Astrocyte (in vitro differentiated cells and primary cell): ENCODE measurements at regions not wholly inside any gene's neighbourhood (a gene's known extent, or its start where the extent isn't known, plus 50 kb on each side); places are given as distances from the start of the nearest gene placed in this dataset.

ENCODE experiments used
- DNase-seq: peaks from one replicate; pipeline ENCODE4 v3.0.0-alpha.2; 2010; ENCODE audit warnings: low read depth
- FAIRE-seq: peaks from 2 replicates; lab custom pipeline; 2011; peaks lifted over from hg19 to GRCh38; lab: Jason Lieb, UNC
- H2AFZ ChIP-seq: 2 replicates; pipeline ENCODE4 v1.6.0; 2012; ENCODE audit warnings: low read depth, low read length, inconsistent platforms
- H3K27ac ChIP-seq: 2 replicates; pipeline ENCODE4 v1.5.1; 2011; ENCODE audit warnings: low read depth, low read length, inconsistent platforms
- H3K27me3 ChIP-seq: 2 replicates; pipeline ENCODE4 v1.6.0; 2011; ENCODE audit warnings: low read length, inconsistent platforms; ENCODE audit not compliant: insufficient read depth
- H3K36me3 ChIP-seq: 2 replicates; pipeline ENCODE4 v1.5.1; 2011; ENCODE audit warnings: low read length, inconsistent platforms; ENCODE audit not compliant: insufficient read depth
- H3K4me1 ChIP-seq: 2 replicates; pipeline ENCODE4 v1.5.1; 2011; ENCODE audit warnings: low read length, inconsistent platforms; ENCODE audit not compliant: insufficient read depth
- H3K4me2 ChIP-seq: 2 replicates; pipeline ENCODE4 v1.6.0; 2012; ENCODE audit warnings: low read length, inconsistent platforms
- H3K4me3 ChIP-seq: 2 replicates; pipeline ENCODE4 v1.5.1; 2011; ENCODE audit warnings: low read depth, mild to moderate bottlenecking, low read length, inconsistent platforms; ENCODE audit not compliant: insufficient read depth
- H3K79me2 ChIP-seq: 2 replicates; pipeline ENCODE4 v1.6.0; 2012; ENCODE audit warnings: mild to moderate bottlenecking, low read length, inconsistent platforms; ENCODE audit not compliant: insufficient read depth
- H3K9ac ChIP-seq: 2 replicates; pipeline ENCODE4 v1.6.0; 2012; ENCODE audit warnings: mild to moderate bottlenecking, low read length, inconsistent platforms
- H3K9me3 ChIP-seq: 2 replicates; pipeline ENCODE4 v1.5.1; 2012; ENCODE audit warnings: low read depth, mild to moderate bottlenecking, low read length, inconsistent platforms; ENCODE audit not compliant: insufficient read depth
- H4K20me1 ChIP-seq: 2 replicates; pipeline ENCODE4 v1.6.0; 2012; ENCODE audit warnings: low read length, inconsistent platforms; ENCODE audit not compliant: insufficient read depth
- H3K27ac Mint-ChIP-seq: one replicate; pipeline ENCODE4 v1.8.0; 2021; ENCODE audit warnings: mild to moderate bottlenecking, mixed read lengths; ENCODE audit not compliant: unreplicated experiment
- H3K27me3 Mint-ChIP-seq: one replicate; pipeline ENCODE4 v1.8.0; 2021; ENCODE audit warnings: low read depth, mixed read lengths; ENCODE audit not compliant: unreplicated experiment
- H3K36me3 Mint-ChIP-seq: one replicate; pipeline ENCODE4 v1.8.0; 2021; ENCODE audit warnings: low read depth, mixed read lengths; ENCODE audit not compliant: unreplicated experiment
- H3K4me1 Mint-ChIP-seq: one replicate; pipeline ENCODE4 v1.8.0; 2021; ENCODE audit warnings: low read depth, mixed read lengths; ENCODE audit not compliant: unreplicated experiment
- H3K4me3 Mint-ChIP-seq: one replicate; pipeline ENCODE4 v1.8.0; 2021; ENCODE audit warnings: mild to moderate bottlenecking, moderate library complexity, mixed read lengths; ENCODE audit not compliant: unreplicated experiment
- H3K9me3 Mint-ChIP-seq: one replicate; pipeline ENCODE4 v1.8.0; 2021; ENCODE audit warnings: mild to moderate bottlenecking, mixed read lengths; ENCODE audit not compliant: unreplicated experiment
- EZH2 ChIP-seq: IDR thresholded peaks from 2 replicates; pipeline ENCODE4 v1.6.1; 2012; ENCODE audit warnings: mild to moderate bottlenecking, low read length, inconsistent platforms; ENCODE audit not compliant: insufficient read depth
- TF ChIP-seq, protein P1 (sequence below): IDR thresholded peaks from 2 replicates; pipeline ENCODE4 v1.5.1; 2011; ENCODE audit warnings: low read depth, mild to moderate bottlenecking, inconsistent platforms, low read length, moderate library complexity; ENCODE audit not compliant: insufficient read depth

DNA sequence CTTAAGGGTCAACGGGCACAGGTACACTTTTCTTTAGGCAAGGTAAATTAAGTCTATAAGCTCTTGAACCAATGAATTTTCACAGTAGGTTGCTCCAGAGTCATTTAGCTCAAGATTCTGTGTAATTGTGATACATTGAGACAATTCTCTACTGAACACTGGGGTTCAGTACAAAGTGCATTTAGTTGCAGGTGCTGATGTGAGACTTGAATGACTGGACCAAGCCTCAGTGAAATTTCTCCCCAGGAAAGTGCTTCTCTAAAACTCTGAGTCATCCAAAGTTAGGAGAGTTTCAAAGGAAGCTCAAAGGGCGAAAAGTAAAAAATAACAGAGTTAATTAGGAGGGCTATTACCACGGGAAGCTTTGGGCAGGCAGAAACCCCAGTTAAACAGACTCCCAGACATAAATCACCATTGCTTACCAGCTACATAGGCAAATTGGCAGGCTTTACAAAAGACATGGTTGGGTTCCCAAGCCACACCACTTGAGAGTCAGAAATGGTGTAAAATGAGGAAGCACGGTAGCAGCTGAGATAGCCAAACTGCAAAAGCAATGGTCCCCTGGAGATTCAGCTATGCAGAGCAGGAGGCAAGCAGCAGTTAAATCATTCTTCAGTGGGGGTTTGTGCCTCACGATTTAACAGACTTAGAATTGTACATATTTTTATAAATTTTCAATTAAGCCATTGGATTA lies 202.6 kb downstream of the PCDH19 start:
- Histone ChIP-seq H3K27me3 (no peaks in the 10 kb centered on the region), H2AFZ (no peak overlapping the region), H4K20me1 (no peaks in the 10 kb centered on the region), H3K27ac (no peak overlapping the region), H3K36me3 (no peaks in the 10 kb centered on the region), H3K9me3 (no peaks in the 10 kb centered on the region), H3K4me3 (no peak overlapping the region), H3K9ac (no peak overlapping the region), H3K4me2 (no peak overlapping the region), H3K4me1 (no peaks in the 10 kb centered on the region), H3K79me2 (no peaks in the 10 kb centered on the region)
- Mint-ChIP-seq H3K27ac (no peak overlapping the region), H3K27me3 (no peaks in the 10 kb centered on the region), H3K4me3 (no peak overlapping the region), H3K9me3 (peaks cover 2% of the 10 kb centered on the region), H3K4me1 (peaks cover 6% of the 10 kb centered on the region), H3K36me3 (no peaks in the 10 kb centered on the region)
- FAIRE-seq: no peak
- TF ChIP-seq EZH2: no peak
- TF ChIP-seq, protein P1, sequence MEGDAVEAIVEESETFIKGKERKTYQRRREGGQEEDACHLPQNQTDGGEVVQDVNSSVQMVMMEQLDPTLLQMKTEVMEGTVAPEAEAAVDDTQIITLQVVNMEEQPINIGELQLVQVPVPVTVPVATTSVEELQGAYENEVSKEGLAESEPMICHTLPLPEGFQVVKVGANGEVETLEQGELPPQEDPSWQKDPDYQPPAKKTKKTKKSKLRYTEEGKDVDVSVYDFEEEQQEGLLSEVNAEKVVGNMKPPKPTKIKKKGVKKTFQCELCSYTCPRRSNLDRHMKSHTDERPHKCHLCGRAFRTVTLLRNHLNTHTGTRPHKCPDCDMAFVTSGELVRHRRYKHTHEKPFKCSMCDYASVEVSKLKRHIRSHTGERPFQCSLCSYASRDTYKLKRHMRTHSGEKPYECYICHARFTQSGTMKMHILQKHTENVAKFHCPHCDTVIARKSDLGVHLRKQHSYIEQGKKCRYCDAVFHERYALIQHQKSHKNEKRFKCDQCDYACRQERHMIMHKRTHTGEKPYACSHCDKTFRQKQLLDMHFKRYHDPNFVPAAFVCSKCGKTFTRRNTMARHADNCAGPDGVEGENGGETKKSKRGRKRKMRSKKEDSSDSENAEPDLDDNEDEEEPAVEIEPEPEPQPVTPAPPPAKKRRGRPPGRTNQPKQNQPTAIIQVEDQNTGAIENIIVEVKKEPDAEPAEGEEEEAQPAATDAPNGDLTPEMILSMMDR: no peak
- DNase-seq: no peak

DNA sequence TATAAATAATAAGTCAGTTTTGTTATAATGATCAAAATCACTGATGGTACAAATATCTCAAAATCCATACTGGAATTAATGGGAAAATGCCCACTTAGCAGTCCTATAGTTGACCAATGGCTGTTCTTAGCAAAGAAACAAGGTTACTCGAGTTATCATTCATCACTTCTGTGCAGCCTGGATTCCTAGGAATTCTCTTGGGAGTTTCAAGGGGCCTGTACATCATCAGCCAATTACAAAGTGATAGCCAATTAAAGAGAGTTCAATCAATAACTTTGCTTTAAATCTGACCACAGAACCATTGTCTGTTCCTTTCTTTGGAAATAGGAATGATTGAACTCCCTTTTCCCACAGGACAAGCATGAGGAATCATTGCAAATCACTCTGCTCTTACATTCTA lies 205.5 kb downstream of the PCDH19 start:
- Histone ChIP-seq H3K9me3 (no peaks in the 10 kb centered on the region), H3K27ac (no peak overlapping the region), H3K4me3 (no peak overlapping the region), H3K36me3 (no peaks in the 10 kb centered on the region), H3K27me3 (no peaks in the 10 kb centered on the region), H3K4me1 (no peaks in the 10 kb centered on the region), H4K20me1 (no peaks in the 10 kb centered on the region), H3K79me2 (no peaks in the 10 kb centered on the region), H3K9ac (no peak overlapping the region), H3K4me2 (no peak overlapping the region), H2AFZ (no peak overlapping the region)
- TF ChIP-seq EZH2: no peak
- TF ChIP-seq, protein P1: no peak
- Mint-ChIP-seq H3K9me3 (no peaks in the 10 kb centered on the region), H3K27me3 (no peaks in the 10 kb centered on the region), H3K4me3 (no peak overlapping the region), H3K27ac (no peak overlapping the region), H3K4me1 (peaks cover 6% of the 10 kb centered on the region), H3K36me3 (no peaks in the 10 kb centered on the region)
- DNase-seq (no peak), FAIRE-seq (peak; percentile 23)

DNA sequence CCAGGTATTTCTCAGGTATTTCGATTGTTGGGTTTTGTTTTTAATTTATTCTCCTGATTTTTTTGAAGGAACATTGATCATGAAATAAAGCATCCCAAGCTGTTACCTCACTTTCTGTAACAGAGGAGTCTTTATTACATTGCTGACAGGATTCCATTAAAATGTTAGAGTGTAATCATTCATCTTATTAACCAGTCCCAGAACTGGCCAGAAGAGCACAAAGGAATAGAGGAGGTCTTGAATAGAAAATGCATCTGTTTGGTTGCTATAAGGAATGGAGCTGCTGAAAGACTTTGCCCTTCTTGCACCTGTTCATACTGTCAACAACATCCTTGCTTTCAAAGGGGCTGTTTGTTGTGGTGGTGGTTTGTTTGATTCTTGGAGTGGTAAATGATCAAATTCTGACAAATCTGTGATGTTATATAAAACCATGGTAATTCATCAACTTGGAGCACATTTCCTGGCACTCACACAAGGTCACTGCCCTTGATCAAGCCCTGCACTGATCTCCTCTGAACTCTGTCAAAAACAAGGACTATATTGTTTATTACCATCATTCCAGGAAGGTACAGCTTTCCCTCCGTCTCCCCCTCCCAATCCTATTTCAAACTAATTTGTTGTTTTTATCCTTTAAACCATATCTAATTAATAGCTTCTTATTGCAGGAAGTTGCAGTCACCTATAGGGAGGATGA lies 215.8 kb downstream of the PCDH19 start:
- no peak overlapping the region for H3K4me3 ChIP-seq
- no peaks in the 10 kb centered on the region for H4K20me1 ChIP-seq
- no peaks in the 10 kb centered on the region for H3K27me3 ChIP-seq
- no peak for TF ChIP-seq EZH2
- TF ChIP-seq, protein P1: no peak
- H3K27ac ChIP-seq: no peak overlapping the region
- no peak overlapping the region for H3K4me2 ChIP-seq
- no peak overlapping the region for H2AFZ ChIP-seq
- DNase-seq (no peak), FAIRE-seq (no peak)
- H3K9ac ChIP-seq: no peak overlapping the region
- Mint-ChIP-seq H3K27me3 (no peaks in the 10 kb centered on the region), H3K4me1 (no peaks in the 10 kb centered on the region), H3K36me3 (no peaks in the 10 kb centered on the region), H3K9me3 (no peaks in the 10 kb centered on the region), H3K27ac (no peak overlapping the region), H3K4me3 (no peak overlapping the region)
- no peaks in the 10 kb centered on the region for H3K9me3 ChIP-seq
- no peaks in the 10 kb centered on the region for H3K79me2 ChIP-seq
- no peaks in the 10 kb centered on the region for H3K36me3 ChIP-seq
- no peaks in the 10 kb centered on the region for H3K4me1 ChIP-seq
